ENCODE measurements at regions not wholly inside any gene's neighbourhood (a gene's known extent, or its start where the extent isn't known, plus 50 kb on each side); places are given as distances from the start of the nearest gene placed in this dataset.

DNA sequence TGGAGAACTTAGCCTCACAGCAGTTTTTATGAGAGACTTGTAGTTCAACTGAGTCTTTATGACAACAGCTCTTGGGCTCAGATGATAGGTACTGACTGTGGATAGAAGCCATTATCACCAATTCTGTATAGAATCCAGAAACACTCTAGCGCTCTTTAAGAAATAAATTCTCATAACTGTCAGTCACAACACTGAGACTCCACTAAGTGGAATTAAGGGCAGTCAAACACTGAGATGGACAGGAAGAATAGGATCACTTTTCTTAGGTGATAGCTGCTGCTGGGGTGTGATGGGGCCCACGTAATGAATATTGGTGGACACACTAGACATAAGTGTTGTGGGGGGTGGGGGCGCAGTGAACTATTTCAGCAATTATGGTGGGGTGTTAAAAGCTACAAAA is 1691.8 kb upstream of the LRRTM1 start:
- H3K27me3 ChIP-seq = no peaks in the 10 kb centered on the region
- TF ChIP-seq, protein P1, sequence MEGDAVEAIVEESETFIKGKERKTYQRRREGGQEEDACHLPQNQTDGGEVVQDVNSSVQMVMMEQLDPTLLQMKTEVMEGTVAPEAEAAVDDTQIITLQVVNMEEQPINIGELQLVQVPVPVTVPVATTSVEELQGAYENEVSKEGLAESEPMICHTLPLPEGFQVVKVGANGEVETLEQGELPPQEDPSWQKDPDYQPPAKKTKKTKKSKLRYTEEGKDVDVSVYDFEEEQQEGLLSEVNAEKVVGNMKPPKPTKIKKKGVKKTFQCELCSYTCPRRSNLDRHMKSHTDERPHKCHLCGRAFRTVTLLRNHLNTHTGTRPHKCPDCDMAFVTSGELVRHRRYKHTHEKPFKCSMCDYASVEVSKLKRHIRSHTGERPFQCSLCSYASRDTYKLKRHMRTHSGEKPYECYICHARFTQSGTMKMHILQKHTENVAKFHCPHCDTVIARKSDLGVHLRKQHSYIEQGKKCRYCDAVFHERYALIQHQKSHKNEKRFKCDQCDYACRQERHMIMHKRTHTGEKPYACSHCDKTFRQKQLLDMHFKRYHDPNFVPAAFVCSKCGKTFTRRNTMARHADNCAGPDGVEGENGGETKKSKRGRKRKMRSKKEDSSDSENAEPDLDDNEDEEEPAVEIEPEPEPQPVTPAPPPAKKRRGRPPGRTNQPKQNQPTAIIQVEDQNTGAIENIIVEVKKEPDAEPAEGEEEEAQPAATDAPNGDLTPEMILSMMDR (IDR thresholded peaks at IDR 0.05) = no peak
- H3K4me1 ChIP-seq = no peaks in the 10 kb centered on the region
- no peaks in the 10 kb centered on the region for H3K36me3 ChIP-seq (replicated peaks in 1 of 2; ENCODE audit: insufficient read depth in 1 of 2, low read depth in 2 of 2)
- H3K4me3 ChIP-seq = no peak overlapping the region
- H3K9me3 ChIP-seq = no peaks in the 10 kb centered on the region
- ATAC-seq (no peak), DNase-seq (no peak)
- no peak overlapping the region for H3K27ac ChIP-seq
- 80 to 92% methylated on average over 3 of the region's 3 CpGs for WGBS, 2 donors
- intact Hi-C loops (cut with DNase I) = no loop called here

DNA sequence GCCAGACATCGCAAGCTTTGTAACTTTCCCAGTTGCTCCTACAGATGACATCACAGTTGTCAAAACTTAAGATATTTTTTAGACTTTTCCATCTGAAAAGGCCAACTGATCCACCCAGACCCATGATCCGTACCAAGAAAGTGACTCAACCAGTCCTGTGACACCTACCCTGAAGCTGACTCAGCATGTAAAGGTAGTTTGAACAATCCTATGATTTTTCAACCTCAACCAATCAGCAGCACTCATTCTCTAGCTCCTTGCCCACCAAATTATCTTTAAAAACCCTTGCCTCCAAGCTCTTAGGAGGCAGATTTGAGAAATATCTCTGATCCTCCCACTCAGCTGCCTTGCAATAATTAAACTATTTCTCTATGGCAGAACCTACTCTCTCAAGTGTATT is 1686.7 kb upstream of the LRRTM1 start:
- Histone ChIP-seq H3K27ac (no peak overlapping the region), H3K36me3 (replicated peaks in 1 of 2; ENCODE audit: insufficient read depth in 1 of 2, low read depth in 2 of 2) (no peaks in the 10 kb centered on the region), H3K9me3 (no peaks in the 10 kb centered on the region), H3K27me3 (no peaks in the 10 kb centered on the region), H3K4me3 (no peak overlapping the region), H3K4me1 (no peaks in the 10 kb centered on the region)
- ATAC-seq = no peak
- DNase-seq = no peak
- intact Hi-C loops (cut with DNase I) = no loop called here
- TF ChIP-seq, protein P1 (IDR thresholded peaks at IDR 0.05) = no peak
- no peak for TF ChIP-seq POLR2A (IDR thresholded peaks at IDR 0.05)
- 71 to 78% methylated on average over 2 of the region's 2 CpGs for WGBS, 2 donors

DNA sequence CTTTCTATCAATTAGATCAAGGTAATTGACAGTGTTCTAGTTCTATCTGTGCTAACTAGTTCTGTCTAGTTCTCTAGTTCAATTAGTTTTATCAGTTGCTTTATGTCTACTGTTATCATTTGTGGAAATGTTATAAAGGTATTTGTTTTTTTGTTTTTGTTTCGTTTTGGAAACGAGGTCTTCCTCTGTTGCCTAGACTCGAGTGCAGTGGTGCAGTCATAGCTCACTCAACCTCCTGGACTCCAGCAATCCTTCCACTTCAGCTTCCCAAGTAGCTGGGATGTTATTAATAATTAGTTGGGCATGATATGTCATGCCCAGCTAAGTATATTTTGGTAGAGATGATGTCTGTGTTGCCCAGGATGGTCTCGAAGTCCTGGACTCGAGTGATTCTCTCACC is 1682.8 kb upstream of the LRRTM1 start:
- 58 to 71% methylated on average over 5 of the region's 5 CpGs for WGBS, 2 donors
- Histone ChIP-seq H3K36me3 (replicated peaks in 1 of 2; ENCODE audit: insufficient read depth in 1 of 2, low read depth in 2 of 2) (no peaks in the 10 kb centered on the region), H3K9me3 (no peaks in the 10 kb centered on the region), H3K27me3 (no peaks in the 10 kb centered on the region), H3K27ac (no peak overlapping the region), H3K4me1 (no peaks in the 10 kb centered on the region), H3K4me3 (no peak overlapping the region)
- ATAC-seq = no peak
- TF ChIP-seq POLR2A (IDR thresholded peaks at IDR 0.05) = no peak
- TF ChIP-seq, protein P1 (IDR thresholded peaks at IDR 0.05) = no peak
- intact Hi-C loops (cut with DNase I) = no loop called here
- no peak for DNase-seq

DNA sequence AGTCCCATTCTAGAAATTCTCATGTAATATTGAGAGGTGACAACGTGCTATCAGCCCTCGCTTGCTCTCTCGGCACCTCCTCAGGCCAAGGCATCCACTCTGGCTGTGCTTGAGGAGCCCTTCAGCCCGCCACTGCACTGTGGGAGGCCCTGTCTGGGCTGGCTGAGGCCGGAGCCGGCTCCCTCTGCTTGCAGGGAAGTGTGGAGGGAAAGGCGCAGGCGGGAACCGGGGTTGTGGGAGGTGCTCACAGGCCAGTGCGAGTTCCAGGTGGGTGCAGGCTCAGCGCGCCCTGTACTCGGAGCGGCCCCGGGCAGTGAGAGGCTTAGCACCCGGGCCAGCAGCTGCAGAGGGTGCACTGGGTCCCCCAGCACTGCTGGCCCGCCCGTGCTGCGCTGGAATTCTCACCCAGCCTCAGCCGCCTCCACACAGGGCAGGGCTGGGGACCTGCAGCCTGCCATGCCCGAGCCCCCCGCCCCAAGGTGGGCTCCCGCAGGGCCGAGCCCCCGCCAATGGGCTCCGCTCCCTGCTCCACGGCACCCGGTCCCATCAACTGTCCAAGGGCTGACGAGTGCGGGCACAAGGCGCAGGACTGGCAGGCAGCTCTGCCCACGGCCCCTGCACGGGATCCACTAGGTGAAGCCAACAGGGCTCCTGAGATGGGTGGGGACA is 1680.6 kb upstream of the LRRTM1 start:
- TF ChIP-seq POLR2A (IDR thresholded peaks at IDR 0.05) = no peak
- TF ChIP-seq, protein P1 (IDR thresholded peaks at IDR 0.05) = no peak
- ATAC-seq = no peak
- intact Hi-C loops (cut with DNase I) = no loop called here
- no peak for DNase-seq
- Histone ChIP-seq H3K27ac (no peak overlapping the region), H3K4me3 (no peak overlapping the region), H3K4me1 (no peaks in the 10 kb centered on the region), H3K9me3 (no peaks in the 10 kb centered on the region), H3K36me3 (replicated peaks in 1 of 2; ENCODE audit: insufficient read depth in 1 of 2, low read depth in 2 of 2) (no peaks in the 10 kb centered on the region), H3K27me3 (no peaks in the 10 kb centered on the region)
- 89 to 95% methylated on average over 14 to 26 of the region's 33 CpGs for WGBS, 2 donors

DNA sequence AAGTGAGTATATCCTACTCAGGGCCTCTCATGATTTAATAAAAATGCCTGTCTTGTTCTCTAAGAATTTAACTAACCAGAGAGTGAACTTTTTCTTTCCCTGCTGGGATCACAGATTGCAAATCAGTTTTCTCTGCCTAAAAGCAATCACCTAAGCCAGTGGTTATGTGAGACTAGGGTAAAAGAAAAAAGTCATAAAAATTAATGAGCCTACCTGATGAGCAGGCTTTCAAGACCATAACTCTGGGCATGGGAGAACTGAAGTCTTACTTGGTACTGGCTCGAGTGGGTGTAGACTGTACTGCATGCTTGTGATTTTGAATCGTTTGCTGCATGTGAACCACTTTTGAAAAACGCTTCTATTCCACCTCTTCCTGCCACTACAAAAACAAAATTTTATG is 1677.0 kb upstream of the LRRTM1 start:
- no peaks in the 10 kb centered on the region for H3K36me3 ChIP-seq (replicated peaks in 1 of 2; ENCODE audit: insufficient read depth in 1 of 2, low read depth in 2 of 2)

More for the DNA sequence above, 1677.0 kb upstream of the LRRTM1 start:
- ATAC-seq (no peak), DNase-seq (no peak)
- TF ChIP-seq, protein P1 (IDR thresholded peaks at IDR 0.05) = no peak
- no peak for TF ChIP-seq POLR2A (IDR thresholded peaks at IDR 0.05)
- intact Hi-C loops (cut with DNase I) = no loop called here
- Histone ChIP-seq H3K27me3 (no peaks in the 10 kb centered on the region), H3K4me1 (no peaks in the 10 kb centered on the region), H3K9me3 (no peaks in the 10 kb centered on the region), H3K27ac (no peak overlapping the region), H3K4me3 (no peak overlapping the region)
- WGBS, 2 donors = 58 to 67% methylated on average over 3 of the region's 3 CpGs

All from body of pancreas (tissue), 4 donors.